Common myeloid progenitor, CD34-positive (primary cell): ENCODE measurements at regions not wholly inside any gene's neighbourhood (a gene's known extent, or its start where the extent isn't known, plus 50 kb on each side); places are given as distances from the start of the nearest gene placed in this dataset.
A peak's percentile ranks its signal among the peaks of the same experiment; 100 is the strongest.

ENCODE experiments used
- CTCF ChIA-PET: fragments of 350-600 bp; sonication (Branson Sonifier 250); formaldehyde crosslinking; loops from one replicate; lab custom pipeline; 2021; ENCODE audit warnings: antibody characterized with exemption; lab: Charles Lee
- POLR2A ChIA-PET: fragments of 350-600 bp; sonication (Branson Sonifier 250); formaldehyde crosslinking; loops from one replicate; lab custom pipeline; 2021; ENCODE audit warnings: antibody characterized with exemption; lab: Charles Lee
- DNase-seq, 3 donors: peaks; one replicate each; pipeline versions ENCODE4 v3.0.0 to v3.0.0-alpha.2; 2013
- H3K27ac ChIP-seq, 2 experiments: 1 replicate in 1 of 2; 2 replicates in 1 of 2; pipeline ENCODE4 v1.7.0; 2013; ENCODE audit warnings: inconsistent platforms in 2 of 2, low read length in 2 of 2, mild to moderate bottlenecking in 2 of 2, low read depth in 1 of 2, moderate library complexity in 1 of 2; ENCODE audit not compliant: severe bottlenecking in 2 of 2, insufficient read depth in 1 of 2, poor library complexity in 1 of 2
- H3K27me3 ChIP-seq, 5 experiments: replicated peaks in 2 of 5; 1 replicate in 3 of 5; 2 replicates in 2 of 5; pipeline versions ENCODE4 v1.6.1 to v1.7.0; 2013; ENCODE audit warnings: low read length in 4 of 5, mild to moderate bottlenecking in 2 of 5, moderate library complexity in 2 of 5, inconsistent platforms in 1 of 5; ENCODE audit not compliant: insufficient read depth in 5 of 5, control insufficient read depth in 4 of 5
- H3K36me3 ChIP-seq, 4 experiments: 1 replicate in 2 of 4; 2 replicates in 2 of 4; pipeline versions ENCODE4 v1.6.1 to v1.7.0; 2013; ENCODE audit warnings: low read length in 3 of 4, control low read depth in 1 of 4, mild to moderate bottlenecking in 1 of 4; ENCODE audit not compliant: control insufficient read depth in 4 of 4, insufficient read depth in 4 of 4
- H3K4me1 ChIP-seq, 4 experiments: 1 replicate in 3 of 4; 2 replicates in 1 of 4; pipeline versions ENCODE4 v1.6.1 to v1.7.1; 2013; ENCODE audit warnings: low read length in 3 of 4, mild to moderate bottlenecking in 3 of 4, control low read depth in 1 of 4, inconsistent platforms in 1 of 4, moderate library complexity in 1 of 4; ENCODE audit not compliant: control insufficient read depth in 4 of 4, insufficient read depth in 4 of 4; ENCODE audit errors: control extremely low read depth in 1 of 4
- H3K4me3 ChIP-seq, 7 experiments: 1 replicate in 4 of 7; 2 replicates in 3 of 7; pipeline versions ENCODE4 v1.5.1 to v1.7.0; 2013; ENCODE audit warnings: mild to moderate bottlenecking in 7 of 7, low read length in 6 of 7, moderate library complexity in 6 of 7, inconsistent platforms in 2 of 7, low read depth in 2 of 7, control low read depth in 1 of 7; ENCODE audit not compliant: insufficient read depth in 4 of 7, control insufficient read depth in 1 of 7; ENCODE audit errors: extremely low read depth in 1 of 7
- H3K9me3 ChIP-seq, 5 experiments: 1 replicate in 4 of 5; 2 replicates in 1 of 5; pipeline versions ENCODE4 v1.6.1 to v1.7.1; 2013; ENCODE audit warnings: low read length in 4 of 5, mild to moderate bottlenecking in 2 of 5, inconsistent platforms in 1 of 5, low read depth in 1 of 5, moderate library complexity in 1 of 5; ENCODE audit not compliant: control insufficient read depth in 4 of 5, insufficient read depth in 2 of 5; ENCODE audit errors: control extremely low read depth in 1 of 5
- WGBS: methylation state at CpG from one replicate; pipeline ENCODE4 v1.1.5; 2013; ENCODE audit not compliant: insufficient coverage; 5-methylcytosine and 5-hydroxymethylcytosine counted together

DNA sequence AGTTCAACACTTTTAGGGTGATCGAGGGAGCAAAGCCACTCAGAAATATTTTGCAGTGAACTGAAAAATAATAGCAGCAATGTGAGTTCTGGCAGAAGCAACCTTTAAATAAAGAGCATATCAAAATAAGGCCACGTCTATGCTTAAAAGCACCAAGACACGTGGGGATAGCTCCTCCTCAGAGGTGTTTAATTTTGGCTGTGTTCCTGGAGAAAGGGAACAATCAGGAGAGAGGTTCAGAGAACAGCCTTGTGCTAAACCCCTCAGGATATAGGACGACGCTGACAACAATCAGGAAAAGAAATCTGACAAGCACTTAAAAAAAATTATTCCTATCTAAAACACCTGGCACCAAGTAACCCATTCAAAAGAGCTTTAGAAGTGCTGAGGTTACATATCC lies 471.9 kb upstream of the CELF2 start:
- Histone ChIP-seq H3K4me1 (peaks cover 0 to 14% (median 2%) of the 10 kb centered on the region in 4 experiments), H3K4me3 (no peak overlapping the region), H3K27ac (no peak overlapping the region), H3K36me3 (no peaks in the 10 kb centered on the region), H3K9me3 (no peaks in the 10 kb centered on the region), H3K27me3 (no peaks in the 10 kb centered on the region)
- ChIA-PET POLR2A (no interaction called here), CTCF (no interaction called here)
- DNase-seq: no peak
- 50% methylated on average over 1 of the region's 5 CpGs for WGBS

DNA sequence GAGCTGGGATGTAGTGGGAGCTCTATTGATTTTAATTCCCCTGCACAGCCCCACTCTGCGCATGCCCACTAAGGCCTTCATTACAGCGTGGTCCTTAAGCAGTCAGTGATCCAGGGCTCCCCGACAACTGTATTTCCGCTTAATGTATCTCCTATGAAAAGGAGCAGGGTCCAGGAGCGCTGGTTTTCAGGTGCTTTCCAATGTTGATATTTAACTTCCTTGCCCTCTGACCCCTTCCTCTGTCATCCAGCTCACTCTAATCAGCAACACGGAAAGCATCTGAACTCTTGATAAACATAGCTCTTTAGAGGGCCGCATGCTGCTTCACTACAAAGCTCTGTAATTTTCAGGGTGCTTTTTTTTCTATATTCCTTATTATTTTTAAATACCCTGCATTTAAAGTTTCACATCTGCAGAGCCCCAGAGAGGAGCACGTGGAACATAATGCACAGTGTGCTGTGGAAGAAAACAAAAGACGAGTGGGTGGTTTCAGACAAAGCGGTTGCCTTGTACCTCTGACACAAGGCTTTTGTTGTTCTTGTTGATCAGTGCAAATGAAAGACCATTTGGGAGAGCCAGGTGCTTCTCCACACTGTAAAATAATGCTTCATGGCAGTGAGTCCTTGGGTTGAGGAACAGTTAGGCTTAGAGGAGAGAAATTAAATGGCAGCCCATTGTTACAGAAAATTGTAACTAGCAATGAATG lies 465.9 kb upstream of the CELF2 start:
- ChIA-PET POLR2A (no interaction called here), CTCF (no interaction called here)
- Histone ChIP-seq H3K4me3 (no peak overlapping the region), H3K9me3 (no peaks in the 10 kb centered on the region), H3K4me1 (no peaks in the 10 kb centered on the region), H3K27ac (no peak overlapping the region), H3K27me3 (no peaks in the 10 kb centered on the region), H3K36me3 (no peaks in the 10 kb centered on the region)
- 98% methylated on average over 9 of the region's 10 CpGs for WGBS
- DNase-seq: no peak

DNA sequence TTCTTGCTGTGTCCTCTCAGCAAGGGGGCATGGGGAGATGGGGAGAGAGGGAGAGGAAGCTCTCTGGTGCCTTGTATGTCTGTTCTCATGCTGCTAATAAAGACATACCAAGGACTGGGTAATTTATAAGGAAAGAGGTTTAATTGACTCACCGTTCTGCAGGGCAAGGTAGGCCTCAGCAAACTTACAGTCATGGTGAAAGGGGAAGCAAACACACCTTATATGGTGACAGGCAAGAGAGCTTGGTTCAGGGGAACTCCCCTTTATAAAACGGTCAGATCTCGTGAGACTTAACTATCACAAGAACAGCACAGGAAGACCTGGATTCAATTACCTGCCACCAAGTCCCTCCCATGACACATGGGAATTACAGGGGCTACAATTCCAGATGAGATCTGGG lies 464.7 kb upstream of the CELF2 start:
- H3K4me1 ChIP-seq: no peaks in the 10 kb centered on the region
- H3K36me3 ChIP-seq: no peaks in the 10 kb centered on the region
- no peaks in the 10 kb centered on the region for H3K27me3 ChIP-seq
- H3K4me3 ChIP-seq: no peak overlapping the region
- POLR2A ChIA-PET: interaction anchor here (0.5 kb wide), 1 partner anchor 89 kb away, joined by 6 read pairs; no protein-coding TSS in a partner anchor
- 83% methylated on average over 3 of the region's 3 CpGs for WGBS
- CTCF ChIA-PET: no interaction called here
- H3K9me3 ChIP-seq: no peaks in the 10 kb centered on the region
- H3K27ac ChIP-seq: no peak overlapping the region
- DNase-seq: no peak

DNA sequence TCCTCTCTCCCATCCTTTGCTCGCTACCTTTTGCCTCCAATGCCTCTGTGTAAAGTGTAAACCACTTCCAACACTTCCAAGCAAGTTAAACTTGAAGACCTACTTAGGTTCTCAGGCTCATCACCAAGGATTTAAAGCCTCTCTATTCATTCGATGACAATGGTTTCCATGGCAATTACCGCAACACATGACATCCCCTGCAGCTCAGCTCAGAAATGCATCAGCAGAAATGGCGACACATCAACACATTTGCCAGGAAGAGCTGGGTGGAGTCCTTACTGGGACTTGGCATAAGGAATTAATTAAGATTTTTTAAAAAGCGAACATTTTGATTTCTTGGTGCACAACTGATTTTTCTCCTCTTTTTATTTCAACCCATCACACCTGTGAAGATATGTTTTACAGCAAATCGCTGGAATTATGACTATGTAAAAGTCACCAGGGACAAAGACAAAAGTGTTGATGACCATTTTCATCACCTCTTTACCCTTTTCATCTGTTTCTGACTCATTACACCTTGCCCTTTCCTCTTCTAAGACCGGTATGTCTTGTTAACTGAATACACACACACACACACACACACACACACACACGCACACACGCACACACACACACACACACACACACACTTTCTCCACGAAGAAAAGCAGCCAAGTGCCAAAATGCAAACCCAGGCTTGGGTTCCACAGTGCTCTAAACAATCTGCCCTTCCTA lies 453.4 kb upstream of the CELF2 start:
- Histone ChIP-seq H3K9me3 (no peaks in the 10 kb centered on the region), H3K4me3 (no peak overlapping the region), H3K36me3 (no peaks in the 10 kb centered on the region), H3K4me1 (no peaks in the 10 kb centered on the region), H3K27me3 (peaks cover 0 to 3% (median 0%) of the 10 kb centered on the region in 5 experiments), H3K27ac (no peak overlapping the region)
- 90% methylated on average over 6 of the region's 10 CpGs for WGBS
- DNase-seq: peak in 2 of 3 donors; percentile 2 to 7
- ChIA-PET POLR2A (no interaction called here), CTCF (no interaction called here)

DNA sequence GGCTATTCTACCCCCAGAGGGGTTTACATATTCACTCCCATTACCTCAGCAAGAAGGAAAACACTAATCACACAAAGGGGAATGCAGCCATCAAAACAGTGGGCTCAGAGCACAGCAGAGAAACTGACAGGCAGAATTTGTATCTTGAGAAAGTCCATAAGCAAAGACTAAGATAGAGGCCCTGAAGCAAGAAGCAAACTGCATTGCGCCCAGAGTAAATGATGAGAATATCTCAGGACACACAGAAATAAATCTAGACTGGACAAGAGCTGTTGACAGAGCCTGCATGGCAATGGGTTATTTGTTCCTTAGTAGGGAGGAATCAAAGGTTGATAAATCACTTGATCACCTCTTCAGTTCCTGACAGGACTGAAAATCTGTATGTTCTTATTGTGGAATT lies 440.7 kb upstream of the CELF2 start:
- ChIA-PET CTCF (no interaction called here), POLR2A (no interaction called here)
- WGBS: 100% methylated on average over 1 of the region's 1 CpG
- no peak overlapping the region for H3K27ac ChIP-seq
- H3K4me1 ChIP-seq: no peaks in the 10 kb centered on the region
- H3K9me3 ChIP-seq: no peaks in the 10 kb centered on the region
- no peaks in the 10 kb centered on the region for H3K27me3 ChIP-seq
- H3K4me3 ChIP-seq: no peak overlapping the region
- H3K36me3 ChIP-seq: no peaks in the 10 kb centered on the region
- DNase-seq: no peak

DNA sequence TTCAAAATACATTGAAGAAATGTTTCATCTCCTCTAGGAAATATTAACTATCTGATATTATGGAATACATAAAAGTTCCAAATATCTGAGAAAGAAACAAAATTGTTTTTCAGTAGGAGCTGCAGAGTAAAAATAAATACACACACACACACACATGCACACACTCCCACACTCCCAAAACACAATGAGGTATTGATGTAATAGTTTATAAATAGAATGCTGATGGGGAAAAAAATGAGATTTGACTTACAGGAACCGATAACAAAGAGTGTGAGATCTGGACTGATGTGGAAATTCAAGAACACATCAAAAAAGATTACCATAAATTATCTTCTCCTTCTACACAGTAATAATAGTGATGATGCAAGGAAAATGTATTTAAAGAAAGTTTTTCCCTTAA lies 438.0 kb upstream of the CELF2 start:
- POLR2A ChIA-PET: no interaction called here
- no peaks in the 10 kb centered on the region for H3K4me1 ChIP-seq
- WGBS: no CpG with 5 or more reads among the region's 1 CpG
- H3K4me3 ChIP-seq: no peak overlapping the region
- no peaks in the 10 kb centered on the region for H3K27me3 ChIP-seq
- H3K27ac ChIP-seq: no peak overlapping the region
- H3K9me3 ChIP-seq: no peaks in the 10 kb centered on the region
- DNase-seq: no peak
- no peaks in the 10 kb centered on the region for H3K36me3 ChIP-seq
- CTCF ChIA-PET: no interaction called here

DNA sequence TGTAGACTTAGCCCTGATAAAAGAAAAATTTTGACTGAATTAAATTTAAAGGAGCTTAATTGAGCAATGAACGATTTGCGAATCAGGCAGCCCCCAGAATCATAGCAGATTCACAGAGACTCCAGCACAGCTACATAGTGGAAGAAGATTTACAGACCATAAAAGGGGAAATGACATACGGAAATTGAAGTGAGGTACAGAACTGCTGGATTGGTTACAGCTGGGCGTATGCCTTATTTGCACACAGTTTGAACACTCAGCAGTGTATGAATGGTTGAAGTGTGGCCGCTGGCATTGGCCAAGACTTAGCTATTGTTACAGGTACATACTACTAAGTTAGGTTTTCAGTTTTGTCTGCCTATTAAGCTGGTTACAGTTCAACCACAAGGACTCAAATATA lies 433.5 kb upstream of the CELF2 start:
- ChIA-PET CTCF (no interaction called here), POLR2A (interaction anchor here (0.6 kb wide), 1 partner anchor 8 kb away, joined by 5 read pairs; no protein-coding TSS in a partner anchor)
- DNase-seq: peak; percentile 34 to 69 (median 47)
- WGBS: 33% methylated on average over 4 of the region's 5 CpGs
- Histone ChIP-seq H3K36me3 (no peaks in the 10 kb centered on the region), H3K27ac (no peak overlapping the region), H3K4me1 (no peaks in the 10 kb centered on the region), H3K9me3 (no peaks in the 10 kb centered on the region), H3K27me3 (peaks cover 0 to 3% (median 0%) of the 10 kb centered on the region in 5 experiments), H3K4me3 (no peak overlapping the region)
